ENCODE measurements at regions not wholly inside any gene's neighbourhood (a gene's known extent, or its start where the extent isn't known, plus 50 kb on each side); places are given as distances from the start of the nearest gene placed in this dataset.

DNA sequence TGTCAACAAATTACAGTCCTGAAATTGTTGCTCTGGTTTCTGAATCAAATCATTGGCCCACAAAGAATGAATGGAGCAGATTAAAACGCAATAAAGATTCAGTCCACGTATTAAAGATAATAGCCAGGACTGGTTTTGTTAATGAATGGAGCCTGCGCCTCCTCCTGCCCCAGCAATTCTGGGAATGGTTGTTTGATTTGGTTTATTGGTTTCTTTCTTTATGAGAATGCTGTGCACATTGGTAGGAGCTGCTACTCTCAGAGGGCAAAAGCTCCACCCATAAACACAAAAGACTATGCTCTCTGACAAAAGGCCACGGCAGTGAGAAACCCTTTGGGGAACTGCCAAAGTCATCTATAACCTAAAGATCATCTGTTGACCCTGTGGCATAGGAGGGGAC, 261.1 kb downstream of the ABHD5 start:
- TF ChIP-seq, protein P1, sequence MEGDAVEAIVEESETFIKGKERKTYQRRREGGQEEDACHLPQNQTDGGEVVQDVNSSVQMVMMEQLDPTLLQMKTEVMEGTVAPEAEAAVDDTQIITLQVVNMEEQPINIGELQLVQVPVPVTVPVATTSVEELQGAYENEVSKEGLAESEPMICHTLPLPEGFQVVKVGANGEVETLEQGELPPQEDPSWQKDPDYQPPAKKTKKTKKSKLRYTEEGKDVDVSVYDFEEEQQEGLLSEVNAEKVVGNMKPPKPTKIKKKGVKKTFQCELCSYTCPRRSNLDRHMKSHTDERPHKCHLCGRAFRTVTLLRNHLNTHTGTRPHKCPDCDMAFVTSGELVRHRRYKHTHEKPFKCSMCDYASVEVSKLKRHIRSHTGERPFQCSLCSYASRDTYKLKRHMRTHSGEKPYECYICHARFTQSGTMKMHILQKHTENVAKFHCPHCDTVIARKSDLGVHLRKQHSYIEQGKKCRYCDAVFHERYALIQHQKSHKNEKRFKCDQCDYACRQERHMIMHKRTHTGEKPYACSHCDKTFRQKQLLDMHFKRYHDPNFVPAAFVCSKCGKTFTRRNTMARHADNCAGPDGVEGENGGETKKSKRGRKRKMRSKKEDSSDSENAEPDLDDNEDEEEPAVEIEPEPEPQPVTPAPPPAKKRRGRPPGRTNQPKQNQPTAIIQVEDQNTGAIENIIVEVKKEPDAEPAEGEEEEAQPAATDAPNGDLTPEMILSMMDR (IDR thresholded peaks at IDR 0.05): no peak
- no peak for TF ChIP-seq POLR2A (IDR thresholded peaks at IDR 0.05)
- TF ChIP-seq EP300 (IDR thresholded peaks at IDR 0.05): no peak
- no peak for TF ChIP-seq POLR2AphosphoS5 (IDR thresholded peaks at IDR 0.05)

All from gastroesophageal sphincter (tissue), 3 donors.